ENCODE measurements at regions not wholly inside any gene's neighbourhood (a gene's known extent, or its start where the extent isn't known, plus 50 kb on each side); places are given as distances from the start of the nearest gene placed in this dataset.

DNA sequence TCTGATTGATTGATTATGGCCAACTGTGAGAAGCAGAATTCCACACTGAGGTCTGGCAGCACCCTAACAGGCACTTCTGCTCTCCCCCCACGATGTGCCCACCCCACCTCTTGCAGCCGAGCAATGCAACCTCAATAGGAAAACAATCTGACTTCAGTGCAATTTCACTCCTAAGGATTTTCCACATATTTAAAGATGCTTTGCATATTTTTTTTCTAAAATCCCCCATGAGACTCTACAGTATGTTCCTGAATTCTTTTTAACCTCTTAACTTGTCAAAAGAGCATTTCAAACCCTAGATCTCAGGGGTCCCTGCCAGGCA is 243.1 kb downstream of the AUH start:
- TF ChIP-seq, protein P1, sequence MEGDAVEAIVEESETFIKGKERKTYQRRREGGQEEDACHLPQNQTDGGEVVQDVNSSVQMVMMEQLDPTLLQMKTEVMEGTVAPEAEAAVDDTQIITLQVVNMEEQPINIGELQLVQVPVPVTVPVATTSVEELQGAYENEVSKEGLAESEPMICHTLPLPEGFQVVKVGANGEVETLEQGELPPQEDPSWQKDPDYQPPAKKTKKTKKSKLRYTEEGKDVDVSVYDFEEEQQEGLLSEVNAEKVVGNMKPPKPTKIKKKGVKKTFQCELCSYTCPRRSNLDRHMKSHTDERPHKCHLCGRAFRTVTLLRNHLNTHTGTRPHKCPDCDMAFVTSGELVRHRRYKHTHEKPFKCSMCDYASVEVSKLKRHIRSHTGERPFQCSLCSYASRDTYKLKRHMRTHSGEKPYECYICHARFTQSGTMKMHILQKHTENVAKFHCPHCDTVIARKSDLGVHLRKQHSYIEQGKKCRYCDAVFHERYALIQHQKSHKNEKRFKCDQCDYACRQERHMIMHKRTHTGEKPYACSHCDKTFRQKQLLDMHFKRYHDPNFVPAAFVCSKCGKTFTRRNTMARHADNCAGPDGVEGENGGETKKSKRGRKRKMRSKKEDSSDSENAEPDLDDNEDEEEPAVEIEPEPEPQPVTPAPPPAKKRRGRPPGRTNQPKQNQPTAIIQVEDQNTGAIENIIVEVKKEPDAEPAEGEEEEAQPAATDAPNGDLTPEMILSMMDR (IDR thresholded peaks at IDR 0.05) = no peak
- TF ChIP-seq POLR2A (IDR thresholded peaks at IDR 0.05) = no peak
- no peak for TF ChIP-seq POLR2AphosphoS5 (IDR thresholded peaks at IDR 0.05)
- no peak for TF ChIP-seq EP300 (IDR thresholded peaks at IDR 0.05)
